Neural progenitor cell (in vitro differentiated cells): ENCODE measurements at regions not wholly inside any gene's neighbourhood (a gene's known extent, or its start where the extent isn't known, plus 50 kb on each side); places are given as distances from the start of the nearest gene placed in this dataset.

ENCODE experiments used
- DNase-seq: peaks from one replicate; pipeline ENCODE4 v3.0.0-alpha.2; 2016; ENCODE audit warnings: low spot score
- H2AFZ ChIP-seq: fragments of 200-600 bp; sonication (generic); replicated peaks from 2 replicates; pipeline ENCODE4 v1.6.1; 2016; ENCODE audit warnings: antibody characterized with exemption
- H3F3A ChIP-seq: fragments of 200-600 bp; sonication (generic); 2 replicates; pipeline ENCODE4 v1.6.1; 2016; ENCODE audit warnings: antibody characterized with exemption, low read depth
- H3K27ac ChIP-seq: fragments of 200-600 bp; sonication (generic); 2 replicates; pipeline ENCODE4 v1.5.1; 2016; ENCODE audit warnings: mild to moderate bottlenecking
- H3K27me3 ChIP-seq: fragments of 200-600 bp; sonication (generic); 2 replicates; pipeline ENCODE4 v1.6.1; 2016; ENCODE audit warnings: mild to moderate bottlenecking, moderate library complexity
- H3K36me3 ChIP-seq: fragments of 200-600 bp; sonication (generic); 2 replicates; pipeline ENCODE4 v1.5.1; 2016
- H3K4me1 ChIP-seq: fragments of 200-600 bp; sonication (generic); 2 replicates; pipeline ENCODE4 v1.6.1; 2016; ENCODE audit warnings: mixed run types
- H3K4me2 ChIP-seq: fragments of 200-600 bp; sonication (generic); 2 replicates; pipeline ENCODE4 v1.6.1; 2016
- H3K4me3 ChIP-seq: fragments of 200-600 bp; sonication (generic); 2 replicates; pipeline ENCODE4 v1.5.1; 2016
- H3K79me2 ChIP-seq: fragments of 200-600 bp; sonication (generic); 2 replicates; pipeline ENCODE4 v1.6.1; 2016; ENCODE audit warnings: low read depth
- H3K9ac ChIP-seq: fragments of 200-600 bp; sonication (generic); 2 replicates; pipeline ENCODE4 v1.6.1; 2016
- H3K9me3 ChIP-seq: fragments of 200-600 bp; sonication (generic); 2 replicates; pipeline ENCODE4 v1.5.1; 2016; ENCODE audit warnings: low read depth
- H4K20me1 ChIP-seq: fragments of 200-600 bp; sonication (generic); 2 replicates; pipeline ENCODE4 v1.6.1; 2016; ENCODE audit warnings: low read depth
- H3K27ac Mint-ChIP-seq: 3 replicates; pipeline ENCODE4 v1.8.0; 2021; ENCODE audit warnings: mixed read lengths
- H3K27me3 Mint-ChIP-seq: 2 replicates; pipeline ENCODE4 v1.8.0; 2022; ENCODE audit warnings: low read depth, mild to moderate bottlenecking, inconsistent platforms, moderate library complexity, mixed read lengths; ENCODE audit not compliant: insufficient read depth
- H3K36me3 Mint-ChIP-seq: 3 replicates; pipeline ENCODE4 v1.8.0; 2021; ENCODE audit warnings: mixed read lengths
- H3K4me1 Mint-ChIP-seq: 3 replicates; pipeline ENCODE4 v1.8.0; 2021; ENCODE audit warnings: mixed read lengths
- H3K4me3 Mint-ChIP-seq: 3 replicates; pipeline ENCODE4 v1.8.0; 2021; ENCODE audit warnings: mild to moderate bottlenecking, moderate library complexity, mixed read lengths
- H3K9me3 Mint-ChIP-seq: 3 replicates; pipeline ENCODE4 v1.8.0; 2020; ENCODE audit warnings: mixed read lengths
- CTCF ChIP-seq: fragments of 200-600 bp; sonication (generic); IDR thresholded peaks from 2 replicates; pipeline ENCODE4 v1.5.1; 2017; ENCODE audit warnings: antibody characterized with exemption, mild to moderate bottlenecking
- EZH2 ChIP-seq: fragments of 200-600 bp; sonication (generic); IDR thresholded peaks from 2 replicates; pipeline ENCODE4 v1.6.1; 2017; ENCODE audit warnings: antibody characterized with exemption, mild to moderate bottlenecking, moderate library complexity
- EZH2phosphoT487 ChIP-seq: fragments of 200-600 bp; sonication (generic); IDR thresholded peaks from 2 replicates; pipeline ENCODE4 v1.6.1; 2017; ENCODE audit warnings: antibody characterized with exemption

GRCh38 chr18:78830161-78830560, 149.5 kb upstream of the SALL3 start:
- Histone ChIP-seq H3F3A (peaks cover 20% of the 10 kb centered on the region), H3K27me3 (no peaks in the 10 kb centered on the region), H3K4me3 (no peak overlapping the region), H3K9me3 (no peaks in the 10 kb centered on the region), H3K9ac (no peak overlapping the region), H3K27ac (no peak overlapping the region), H3K79me2 (no peaks in the 10 kb centered on the region), H3K4me2 (no peak overlapping the region), H3K4me1 (peaks cover 34% of the 10 kb centered on the region), H3K36me3 (no peaks in the 10 kb centered on the region), H4K20me1 (no peaks in the 10 kb centered on the region), H2AFZ (no peak overlapping the region)
- Mint-ChIP-seq H3K4me1 (peaks cover 17% of the 10 kb centered on the region), H3K27ac (no peak overlapping the region), H3K9me3 (no peaks in the 10 kb centered on the region), H3K4me3 (peak overlapping the region; percentile 17), H3K27me3 (no peaks in the 10 kb centered on the region), H3K36me3 (no peaks in the 10 kb centered on the region)
- TF ChIP-seq EZH2phosphoT487 (no peak), EZH2 (no peak), CTCF (no peak)
- no peak for DNase-seq

DNA sequence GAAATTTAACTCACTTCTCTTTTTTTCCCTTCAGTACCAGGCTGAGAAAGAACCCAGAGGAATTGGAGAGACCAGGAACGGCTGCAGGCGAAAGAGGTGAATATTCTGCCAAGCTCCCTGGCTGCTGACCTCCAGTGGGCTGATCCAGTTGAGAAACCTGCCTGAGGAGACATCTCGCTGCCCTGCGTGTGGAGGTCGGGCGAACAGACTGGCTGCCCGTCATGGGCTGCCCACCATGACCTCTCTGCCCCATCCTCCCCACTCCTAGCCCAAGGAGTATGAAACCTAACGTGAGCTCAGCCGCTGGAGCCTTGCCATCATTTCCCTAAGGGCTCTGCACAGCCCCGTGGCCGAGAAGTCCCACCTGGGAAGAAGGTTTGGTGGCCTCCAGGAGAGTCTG, 148.8 kb upstream of the SALL3 start:
- Mint-ChIP-seq H3K27ac (no peak overlapping the region), H3K9me3 (no peaks in the 10 kb centered on the region), H3K4me3 (no peak overlapping the region), H3K4me1 (peaks cover 17% of the 10 kb centered on the region), H3K36me3 (no peaks in the 10 kb centered on the region), H3K27me3 (peaks cover under 1% of the 10 kb centered on the region)
- DNase-seq = no peak
- no peaks in the 10 kb centered on the region for H3K9me3 ChIP-seq
- H3K79me2 ChIP-seq = no peaks in the 10 kb centered on the region
- peaks cover 20% of the 10 kb centered on the region for H3F3A ChIP-seq
- H3K4me1 ChIP-seq = peaks cover 28% of the 10 kb centered on the region
- no peak overlapping the region for H3K4me2 ChIP-seq
- H3K27ac ChIP-seq = no peak overlapping the region
- H2AFZ ChIP-seq = no peak overlapping the region
- no peaks in the 10 kb centered on the region for H3K27me3 ChIP-seq
- H4K20me1 ChIP-seq = no peaks in the 10 kb centered on the region
- no peaks in the 10 kb centered on the region for H3K36me3 ChIP-seq
- TF ChIP-seq CTCF (no peak), EZH2 (no peak), EZH2phosphoT487 (no peak)
- no peak overlapping the region for H3K4me3 ChIP-seq
- H3K9ac ChIP-seq = no peak overlapping the region

DNA sequence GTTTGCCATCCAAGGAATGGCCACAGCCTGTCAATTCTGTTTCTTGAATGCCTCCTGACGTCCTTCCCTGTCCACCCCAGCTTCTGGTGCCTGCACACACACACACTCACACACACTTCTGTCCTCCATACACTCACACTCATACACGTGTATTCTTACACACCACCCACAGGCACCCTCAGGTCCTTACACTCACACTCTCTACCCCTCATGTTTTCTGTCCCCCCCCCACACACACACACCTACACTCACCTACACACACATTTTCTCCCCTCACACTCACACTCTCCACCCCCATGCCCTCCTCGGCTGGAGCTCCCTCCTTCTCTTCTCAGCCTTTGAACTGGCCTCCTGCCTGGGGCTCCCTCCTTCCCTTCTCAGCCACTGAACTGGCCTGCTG, 148.0 kb upstream of the SALL3 start:
- H4K20me1 ChIP-seq = no peaks in the 10 kb centered on the region
- peaks cover 2% of the 10 kb centered on the region for H3K27me3 Mint-ChIP-seq
- H3K36me3 ChIP-seq = no peaks in the 10 kb centered on the region
- peaks cover 20% of the 10 kb centered on the region for H3F3A ChIP-seq
- DNase-seq = no peak
- H3K4me1 ChIP-seq = peaks cover 27% of the 10 kb centered on the region
- H3K4me1 Mint-ChIP-seq = peaks cover 17% of the 10 kb centered on the region
- H3K9ac ChIP-seq = no peak overlapping the region
- no peak overlapping the region for H3K27ac Mint-ChIP-seq
- TF ChIP-seq EZH2phosphoT487 = no peak
- TF ChIP-seq EZH2 = no peak
- no peak for TF ChIP-seq CTCF
- no peaks in the 10 kb centered on the region for H3K36me3 Mint-ChIP-seq
- H3K79me2 ChIP-seq = no peaks in the 10 kb centered on the region
- no peaks in the 10 kb centered on the region for H3K9me3 Mint-ChIP-seq
- no peaks in the 10 kb centered on the region for H3K27me3 ChIP-seq
- no peak overlapping the region for H3K4me3 Mint-ChIP-seq
- no peak overlapping the region for H3K4me2 ChIP-seq
- H3K27ac ChIP-seq = no peak overlapping the region
- H3K4me3 ChIP-seq = no peak overlapping the region
- H3K9me3 ChIP-seq = no peaks in the 10 kb centered on the region
- no peak overlapping the region for H2AFZ ChIP-seq
